ENCODE measurements at regions not wholly inside any gene's neighbourhood (a gene's known extent, or its start where the extent isn't known, plus 50 kb on each side); places are given as distances from the start of the nearest gene placed in this dataset.

DNA sequence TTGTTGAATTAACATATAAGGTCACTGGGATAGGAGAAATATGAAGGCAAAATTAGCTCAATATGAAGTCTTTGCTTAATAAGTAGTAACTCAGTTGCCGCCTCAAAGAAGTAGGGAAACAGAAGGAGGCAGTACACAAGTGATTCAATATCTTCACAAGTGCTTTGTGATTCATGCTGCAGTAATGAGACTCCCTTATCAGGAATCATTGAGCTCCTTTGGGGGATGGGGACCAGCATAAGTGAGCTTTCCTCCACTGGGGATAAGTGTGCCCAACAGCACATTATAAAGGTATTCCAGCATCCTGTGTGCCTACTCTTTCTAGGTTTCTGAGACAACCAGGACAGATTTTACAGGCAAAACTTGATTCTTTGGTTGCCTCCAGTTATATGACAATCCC lies 323.4 kb upstream of the UBE2E3 start:
- DNase-seq, result no peak

DNA sequence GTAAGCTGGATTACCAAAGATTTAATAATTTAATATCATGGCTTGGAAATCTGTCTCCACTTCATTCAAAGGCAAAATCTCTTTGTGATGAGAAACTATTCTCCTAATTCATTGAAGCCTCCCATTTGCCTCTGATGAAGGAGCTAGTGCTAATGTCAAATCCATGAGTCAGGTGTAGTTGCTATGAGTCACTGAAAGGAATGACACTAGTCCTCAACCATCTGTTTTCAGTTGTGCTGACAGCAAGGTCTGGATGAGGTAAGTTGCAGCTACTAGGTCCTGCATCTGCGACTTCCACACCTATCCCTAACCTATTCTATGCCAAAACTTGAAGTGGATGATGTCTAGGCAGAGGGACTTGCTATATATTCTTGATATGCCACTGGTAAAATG lies 324.0 kb upstream of the UBE2E3 start:
- DNase-seq, result no peak

GRCh38 chr2:180655842-180656454 lies 324.5 kb upstream of the UBE2E3 start:
- DNase-seq, result no peak

DNA sequence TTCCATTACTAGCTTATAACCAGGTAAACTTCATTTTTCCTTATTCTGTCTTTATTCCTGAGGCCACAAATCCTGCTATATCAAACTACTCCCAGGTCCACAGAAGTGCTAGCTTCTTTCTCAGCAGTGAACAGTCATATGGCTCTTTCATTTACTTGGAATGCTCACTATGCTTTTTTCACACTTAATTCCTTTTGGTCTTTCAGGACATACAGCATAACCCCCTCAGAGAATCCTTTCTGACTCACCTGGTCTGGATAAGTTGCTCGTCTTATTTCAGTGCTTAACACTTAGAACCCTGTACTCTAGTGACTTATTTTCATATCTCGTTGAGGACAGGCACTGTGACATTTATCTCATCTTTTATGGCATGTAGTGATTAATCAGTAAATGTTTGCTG lies 325.0 kb upstream of the UBE2E3 start:
- no peak for DNase-seq

DNA sequence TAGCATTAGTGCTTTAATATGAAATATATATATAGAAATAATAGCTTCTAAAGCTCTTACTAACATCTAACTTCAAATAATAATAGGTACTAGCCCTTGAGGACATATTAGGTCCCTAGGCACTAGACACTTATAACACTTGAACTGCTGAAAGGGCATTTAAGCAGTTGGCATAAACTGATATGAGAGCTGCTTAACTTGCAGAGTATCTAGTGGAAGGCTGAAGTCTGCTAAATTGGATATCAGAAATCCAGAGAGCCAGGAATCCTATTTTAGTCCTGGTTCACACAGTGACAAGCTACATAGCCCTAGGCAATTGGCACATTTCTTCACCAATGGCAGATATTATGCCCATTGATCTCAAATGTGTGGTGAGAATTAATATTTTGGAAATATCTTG lies 326.9 kb upstream of the UBE2E3 start:
- no peak for DNase-seq

GRCh38 chr2:180652794-180653193 lies 327.6 kb upstream of the UBE2E3 start:
- DNase-seq, result no peak

- DNase-seq, result no peak
Measured at GRCh38 chr2:180651596-180651995, 328.8 kb upstream of the UBE2E3 start.

DNA sequence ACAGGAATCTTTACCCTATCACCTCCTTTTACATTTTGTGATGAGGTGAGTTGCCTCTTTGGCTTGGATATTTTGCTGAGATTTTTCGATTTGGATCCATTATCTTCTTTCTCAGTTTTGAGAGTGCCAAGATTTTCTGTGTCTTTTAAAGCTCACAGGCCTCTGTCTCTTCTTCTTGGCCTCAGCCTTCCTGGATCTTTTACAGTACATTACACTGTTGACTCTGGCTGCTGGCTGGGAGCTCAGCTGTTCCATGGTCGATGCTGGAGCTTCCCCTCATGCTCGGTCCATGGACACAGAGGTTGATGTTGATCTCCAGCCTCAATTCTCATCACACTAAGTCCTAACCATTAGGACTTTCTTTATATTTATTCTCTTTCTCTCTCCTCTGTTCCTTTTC lies 332.8 kb upstream of the UBE2E3 start:
- DNase-seq, result peak; percentile 84

GRCh38 chr2:180647221-180647620 lies 333.2 kb upstream of the UBE2E3 start:
- peak; percentile 59 for DNase-seq

DNA sequence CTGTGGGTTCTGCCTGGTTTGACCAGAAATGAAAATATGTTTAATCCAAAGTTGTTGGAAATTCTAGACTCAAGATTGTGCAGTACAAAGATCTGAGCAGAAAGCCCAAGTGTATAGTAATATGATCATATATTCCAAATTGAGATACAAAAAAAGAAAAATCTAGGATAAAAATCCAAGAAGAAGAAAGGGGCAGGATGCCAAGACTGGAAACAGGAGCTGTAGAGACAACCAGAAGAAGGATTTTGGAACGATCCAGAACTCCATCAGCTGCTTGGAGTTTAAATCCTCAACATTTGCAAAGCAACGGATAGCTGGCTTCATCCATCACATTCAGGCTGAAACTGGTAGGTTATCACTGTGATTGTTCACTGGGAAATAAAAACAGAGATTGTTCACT lies 333.6 kb upstream of the UBE2E3 start:
- DNase-seq, result peak; percentile 65

- no peak for DNase-seq
Measured at GRCh38 chr2:180644709-180645108, 335.7 kb upstream of the UBE2E3 start.

DNA sequence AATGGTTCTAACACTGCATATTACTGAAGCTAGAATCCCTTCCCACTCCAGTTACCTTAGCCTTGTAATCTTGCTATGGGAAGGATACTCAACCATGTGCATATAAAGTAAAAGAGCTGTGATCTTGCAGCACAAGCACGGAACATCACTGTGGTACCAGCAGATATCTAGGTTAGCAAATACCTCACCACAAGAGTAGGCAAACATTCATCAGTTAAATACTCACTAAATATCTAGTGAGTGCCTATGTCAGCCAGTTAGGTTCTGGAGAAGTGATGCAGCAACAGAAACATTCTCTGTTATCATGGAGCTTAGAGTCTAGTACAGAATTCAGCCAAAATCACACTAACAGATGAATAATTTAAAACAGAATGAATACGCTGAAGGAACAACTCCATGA lies 349.6 kb upstream of the UBE2E3 start:
- no peak for DNase-seq

DNA sequence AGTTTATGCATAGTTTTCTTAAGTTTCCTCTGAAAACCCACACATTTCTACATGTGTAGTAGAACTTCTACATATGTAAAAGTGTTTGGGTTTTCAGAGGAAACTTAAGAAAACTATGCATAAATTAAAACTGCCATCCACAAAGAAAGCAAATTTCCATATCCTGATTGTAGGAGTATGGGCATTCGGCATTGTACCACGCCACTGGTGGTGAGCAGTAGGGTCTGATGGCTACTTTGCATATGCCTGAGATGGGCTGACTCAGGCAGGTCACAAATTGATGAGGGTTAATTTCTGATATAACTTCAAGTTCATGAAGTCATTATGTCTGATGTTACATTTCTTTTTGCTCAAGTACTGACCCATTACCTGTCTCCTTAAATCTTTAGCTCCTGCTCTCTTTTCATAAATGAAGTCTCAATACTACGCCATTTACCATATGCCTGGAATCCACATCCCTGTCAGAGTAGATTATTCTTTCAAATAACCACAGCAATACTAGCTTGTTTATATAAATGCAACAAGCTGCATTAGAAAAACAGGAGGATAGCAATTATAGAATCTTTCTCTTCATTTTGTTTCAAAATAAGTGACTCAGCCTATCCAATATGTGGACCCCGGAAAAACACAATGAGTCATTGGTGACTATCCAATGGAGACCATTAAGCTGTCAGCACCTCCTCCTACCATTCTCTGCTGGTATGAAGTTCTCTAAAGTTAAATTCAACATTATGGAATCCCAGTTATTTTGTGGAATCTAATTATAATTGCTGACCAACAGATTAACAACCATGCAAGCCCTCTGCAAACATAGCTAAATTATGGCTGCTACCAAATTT lies 355.2 kb upstream of the UBE2E3 start:
- no peak for DNase-seq

GRCh38 chr2:180621941-180622918 lies 358.2 kb upstream of the UBE2E3 start:
- no peak for DNase-seq

GRCh38 chr2:180621366-180621765 lies 359.0 kb upstream of the UBE2E3 start:
- no peak for DNase-seq

GRCh38 chr2:180618570-180618969 lies 361.8 kb upstream of the UBE2E3 start:
- no peak for DNase-seq

GRCh38 chr2:180614776-180615175 lies 365.6 kb upstream of the UBE2E3 start:
- no peak for DNase-seq

- DNase-seq, result peak; percentile 1
Measured at GRCh38 chr2:180609626-180610340, 370.6 kb upstream of the UBE2E3 start.

- DNase-seq, result no peak
Measured at GRCh38 chr2:180607514-180608049, 372.8 kb upstream of the UBE2E3 start.

- no peak for DNase-seq
Measured at GRCh38 chr2:180604077-180604476, 376.3 kb upstream of the UBE2E3 start.

DNA sequence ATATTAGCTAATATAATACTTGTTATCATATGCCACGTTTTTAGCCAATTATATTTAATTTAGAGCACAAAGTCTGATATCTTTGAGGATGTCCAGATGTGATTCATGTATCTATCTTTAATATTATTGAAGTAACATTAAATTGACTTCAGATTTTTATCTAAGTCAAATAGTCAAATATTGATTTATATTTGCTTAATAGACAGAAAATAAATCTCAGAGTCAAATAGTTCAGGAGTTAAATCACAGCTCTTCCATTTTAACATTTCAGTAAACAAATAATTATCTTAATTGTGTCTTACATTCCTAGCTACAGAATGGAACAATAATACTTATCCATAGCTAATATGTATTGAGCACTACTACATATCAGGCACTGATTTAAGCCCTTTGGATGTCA lies 379.4 kb upstream of the UBE2E3 start:
- DNase-seq, result no peak

DNA sequence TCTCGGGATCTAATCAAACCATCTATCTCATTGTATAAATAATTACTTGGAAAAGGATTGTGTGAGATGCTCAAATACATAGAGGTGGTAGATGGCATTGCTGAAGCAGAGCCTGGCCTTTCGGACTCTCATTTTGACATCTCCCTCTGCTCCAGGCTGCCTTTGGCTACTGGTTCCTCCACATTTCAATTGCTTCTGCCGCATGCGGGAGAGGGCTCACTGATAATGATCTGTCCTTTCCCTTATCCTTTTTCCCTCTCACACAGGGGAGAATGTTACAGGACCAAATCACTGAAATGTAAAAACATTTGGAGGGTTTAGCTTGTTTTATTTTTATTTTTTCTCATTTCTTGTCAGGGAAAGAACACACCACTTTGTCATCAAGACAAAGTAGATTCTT lies 380.6 kb upstream of the UBE2E3 start:
- DNase-seq, result no peak

Measured in hindlimb muscle (tissue), 1 donor.